ENCODE measurements at regions not wholly inside any gene's neighbourhood (a gene's known extent, or its start where the extent isn't known, plus 50 kb on each side); places are given as distances from the start of the nearest gene placed in this dataset.

DNA sequence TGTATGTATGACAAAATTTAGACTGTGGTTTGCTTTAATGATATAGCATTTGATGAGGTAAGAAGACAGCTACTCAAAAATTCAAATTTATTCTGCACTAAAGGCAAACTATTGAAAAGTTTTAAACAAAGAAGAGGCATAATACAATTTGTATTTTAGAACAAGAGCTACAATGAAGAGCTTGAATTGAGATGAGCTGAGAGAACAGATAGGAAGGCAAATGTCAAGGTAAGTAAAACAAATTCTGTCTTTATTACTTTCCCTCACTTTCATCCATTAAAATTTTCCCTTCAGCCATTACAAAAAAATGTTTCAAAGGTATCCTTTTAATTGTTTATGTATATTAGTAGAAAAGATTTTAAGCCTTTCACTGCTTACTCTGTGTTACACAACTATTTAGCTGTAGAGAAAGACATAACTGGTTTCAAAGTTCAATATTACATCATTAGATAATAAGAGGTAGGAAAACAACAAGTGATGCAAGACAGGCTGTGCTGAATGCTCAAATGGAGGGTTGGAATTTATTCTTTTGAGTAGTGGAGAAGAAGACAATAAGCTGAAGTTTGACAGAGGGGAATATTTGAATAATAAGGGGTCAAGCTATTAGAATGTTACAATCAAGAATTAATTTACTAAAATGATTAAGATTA is 1334.1 kb downstream of the FSCB start:
- BruUV-seq (replicated peaks), result no TSS peak
- intact Hi-C loops (cut with micrococcal nuclease; ENCODE audit: unreplicated experiment) (no loop called here), in situ Hi-C loops (cut with HindIII; ENCODE audit: extremely low pct_ligation_motif_present, low pct_unique_long_range_greater_than_20kb) (no loop called here)
- Histone ChIP-seq H3K4me2 (ENCODE audit: low read depth, low read length) (no peak overlapping the region), H3K4me1 (ENCODE audit: insufficient read depth, low read length) (no peaks in the 10 kb centered on the region), H3K79me2 (ENCODE audit: insufficient read depth, low read length) (no peaks in the 10 kb centered on the region), H3K4me3 (replicated peaks in 1 of 3; ENCODE audit: insufficient read depth in 1 of 3, low read depth in 2 of 3, low read length in 3 of 3) (no peak overlapping the region), H3K36me3 (replicated peaks in 1 of 2; ENCODE audit: control insufficient read depth in 1 of 2, insufficient read depth in 2 of 2, low read length in 2 of 2) (no peaks in the 10 kb centered on the region), H4K20me1 (ENCODE audit: insufficient read depth, low read length) (no peaks in the 10 kb centered on the region), H3K27ac (ENCODE audit: extremely low read length, insufficient read depth, low read length) (no peak overlapping the region), H3K27me3 (ENCODE audit: control insufficient read depth in 1 of 2, insufficient read depth in 2 of 2, low read length in 2 of 2) (no peaks in the 10 kb centered on the region), H2AFZ (ENCODE audit: low read length) (no peak overlapping the region), H3K9me3 (ENCODE audit: low read length) (peaks cover 95% of the 10 kb centered on the region), H3K9ac (ENCODE audit: insufficient read depth, low read depth, low read length) (no peak overlapping the region)
- ATAC-seq, result peak; percentile 93
- peak; percentile 66 for DNase-seq (ENCODE audit: low spot score)
- FAIRE-seq, result no peak
- ChIA-PET POLR2A (no interaction called here), CTCF (ENCODE audit: low intra/inter-chr PET ratio, low total read pairs) (no interaction called here)
- TF ChIP-seq CREM (IDR thresholded peaks at IDR 0.05), result peak; percentile 21; the same call in 1 of the 2 replicates
- TF ChIP-seq CREM (CRISPR knock-in tag; IDR thresholded peaks at IDR 0.05), result no peak
- peak; percentile 42; the same call in 1 of the 2 replicates for TF ChIP-seq HOMEZ (CRISPR knock-in tag; IDR thresholded peaks at IDR 0.05; ENCODE audit: low read depth)
- no peak for TF ChIP-seq ZNF580 (CRISPR knock-in tag; IDR thresholded peaks at IDR 0.05; ENCODE audit: borderline replicate concordance, low read depth)
- TF ChIP-seq FOXP1 (IDR thresholded peaks at IDR 0.05), result no peak; the same call in none of the 2 replicates
- peak; percentile 96 for TF ChIP-seq FOXP1 (CRISPR knock-in tag; IDR thresholded peaks at IDR 0.05)
- no peak for TF ChIP-seq TRIM22 (IDR thresholded peaks at IDR 0.05)
- no peak for TF ChIP-seq ZNF839 (CRISPR knock-in tag; IDR thresholded peaks at IDR 0.05; ENCODE audit: borderline replicate concordance)
- TF ChIP-seq ZMYM2 (CRISPR knock-in tag; IDR thresholded peaks at IDR 0.05), result no peak
- 0 out of 2 replicates have a peak, but pooled peaks have one; percentile 16 for TF ChIP-seq HNF4G (IDR thresholded peaks at IDR 0.05; ENCODE audit: borderline replicate concordance, low read depth, low read length)
- no peak for TF ChIP-seq HNF4G (CRISPR knock-in tag; IDR thresholded peaks at IDR 0.05; ENCODE audit: borderline replicate concordance, low read depth)
- no peak for TF ChIP-seq ZNF407 (CRISPR knock-in tag; IDR thresholded peaks at IDR 0.05; ENCODE audit: not compliant biosample characterization)
- peak; percentile 29; the same call in 1 of the 2 replicates for TF ChIP-seq TARDBP (CRISPR knock-in tag; IDR thresholded peaks at IDR 0.05)
